ENCODE measurements at regions not wholly inside any gene's neighbourhood (a gene's known extent, or its start where the extent isn't known, plus 50 kb on each side); places are given as distances from the start of the nearest gene placed in this dataset.
A peak's percentile ranks its signal among the peaks of the same experiment; 100 is the strongest.
"Not testable (repeated sequence)": the region's sequence is repeated elsewhere in the genome, so short reads cannot be mapped to it uniquely, and the experiment has no call there.

DNA sequence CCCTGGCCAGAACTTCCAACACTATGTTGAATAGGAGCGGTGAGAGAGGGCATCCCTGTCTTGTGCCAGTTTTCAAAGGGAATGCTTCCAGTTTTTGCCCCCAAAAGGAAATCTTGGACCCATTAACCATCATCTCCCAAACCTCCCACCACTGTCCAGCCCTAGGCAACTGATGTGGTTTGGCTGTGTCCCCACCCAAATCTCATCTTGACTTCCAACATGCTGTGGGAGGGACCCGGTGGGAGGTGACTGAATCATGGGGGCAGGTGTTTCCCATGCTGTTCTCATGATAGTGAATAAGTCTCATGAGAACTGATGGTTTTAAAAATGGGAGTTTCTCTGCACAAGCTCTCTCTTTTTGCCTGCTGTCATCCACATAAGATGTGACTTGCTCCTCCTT, 119.1 kb upstream of the RMDN2 start:
- DNase-seq (ENCODE audit: low read depth in 2 of 2), result not testable (repeated sequence)

DNA sequence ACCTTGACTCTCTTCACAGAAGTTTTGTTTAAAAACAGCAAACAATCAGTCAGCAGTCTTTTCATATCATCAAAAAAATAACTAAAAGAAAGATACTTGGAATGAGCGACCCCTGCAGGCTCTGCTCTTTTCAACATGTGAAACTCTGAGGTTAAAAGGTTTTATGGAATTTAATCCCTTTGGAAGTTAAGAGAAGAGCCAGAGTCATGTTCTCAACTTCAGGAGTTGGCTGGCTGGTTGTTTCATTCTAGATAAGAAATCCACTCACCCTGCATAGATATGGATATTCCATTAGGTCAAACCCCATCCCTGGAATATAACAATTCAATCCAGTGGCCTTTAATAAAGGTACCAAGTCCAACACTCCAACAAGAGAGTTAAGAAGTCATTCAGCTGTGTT, 115.6 kb upstream of the RMDN2 start:
- DNase-seq (ENCODE audit: low read depth in 2 of 2), result no peak

DNA sequence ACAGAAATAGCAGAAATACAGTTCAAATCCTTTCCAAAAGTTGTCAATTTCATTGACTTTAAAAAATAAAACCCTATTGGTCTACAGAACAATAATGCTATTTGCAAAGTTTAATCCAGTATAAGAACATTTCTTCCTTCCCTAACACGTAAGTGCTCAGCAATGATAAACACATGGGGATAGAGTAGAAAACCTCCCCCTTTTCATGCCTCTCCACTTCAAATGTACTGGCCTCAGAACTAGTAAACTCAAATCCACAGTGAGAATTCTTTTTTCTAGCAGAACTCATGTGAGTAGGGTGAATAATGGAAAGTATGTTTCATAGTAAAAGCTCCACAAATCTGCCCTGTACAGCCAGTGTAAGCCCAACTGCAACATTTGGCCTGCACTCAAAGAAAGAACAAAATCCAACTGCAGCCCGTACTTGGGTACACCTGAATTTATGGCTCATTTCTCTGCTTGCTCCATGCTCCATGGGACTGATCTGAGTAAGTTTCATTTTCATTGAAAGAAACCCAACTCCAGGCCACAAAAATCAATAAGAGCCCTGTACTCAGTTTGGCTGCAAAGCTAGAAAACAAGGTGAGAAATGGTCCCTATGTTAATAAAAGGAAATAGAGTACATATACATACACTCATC, 115.0 kb upstream of the RMDN2 start:
- no peak for DNase-seq (ENCODE audit: low read depth in 2 of 2)

DNA sequence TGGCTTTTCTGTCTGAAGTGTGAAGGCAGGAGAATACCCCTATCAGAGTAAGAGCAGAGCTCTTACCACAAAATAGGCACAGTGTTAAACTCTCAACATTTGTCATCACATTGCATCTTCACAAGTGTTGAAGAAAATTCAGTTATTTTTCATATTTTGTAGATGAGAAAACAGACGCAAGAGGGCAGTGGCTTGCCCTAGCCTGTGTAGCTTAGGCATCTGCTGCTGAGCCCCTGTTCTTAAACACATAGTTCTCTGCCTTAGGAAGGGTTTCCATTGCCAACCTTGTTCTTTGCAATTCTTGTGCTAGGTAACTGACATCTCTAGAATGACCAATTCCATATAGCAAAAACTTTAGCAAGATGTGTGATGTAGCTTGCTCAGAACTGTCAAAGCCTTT, 112.7 kb upstream of the RMDN2 start:
- no peak for DNase-seq (ENCODE audit: low read depth in 2 of 2)

DNA sequence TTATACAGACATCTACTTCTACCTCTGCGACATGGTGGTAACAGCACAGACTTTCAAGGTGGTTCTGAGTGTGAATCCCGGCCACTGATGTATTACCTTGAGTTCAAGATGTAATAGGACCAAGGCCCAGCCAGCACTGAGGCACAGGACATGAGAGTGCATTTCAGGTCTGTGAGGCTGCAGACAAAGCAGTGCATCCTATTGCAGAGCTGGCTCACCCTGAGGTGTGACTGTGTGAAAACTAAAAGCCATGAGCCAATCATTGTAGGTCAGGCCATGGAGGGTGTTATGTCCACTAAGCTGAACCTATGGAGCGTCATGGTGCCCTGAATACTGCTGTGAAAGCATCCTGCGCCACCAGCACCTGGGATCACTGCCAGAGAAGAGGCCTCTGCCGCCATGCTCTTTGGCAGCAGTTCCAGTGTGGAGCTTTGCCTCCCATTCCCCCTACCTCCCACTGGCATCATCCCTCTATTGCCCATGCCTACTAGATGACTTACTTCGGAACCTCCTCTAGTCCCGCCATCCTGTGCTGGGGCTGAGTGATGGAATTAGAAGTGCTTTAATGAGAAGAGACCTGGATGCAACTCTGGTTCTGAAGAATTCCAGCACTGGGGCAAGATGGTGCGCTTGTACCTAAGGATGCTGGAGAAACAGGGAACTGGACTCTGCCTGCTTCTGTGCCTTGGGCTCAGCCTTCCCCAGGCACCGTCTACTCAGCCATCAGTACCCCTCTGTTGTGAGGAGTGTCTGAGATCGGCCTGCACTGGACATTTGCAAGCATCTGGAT, 112.0 kb upstream of the RMDN2 start:
- DNase-seq (ENCODE audit: low read depth in 2 of 2), result no peak

DNA sequence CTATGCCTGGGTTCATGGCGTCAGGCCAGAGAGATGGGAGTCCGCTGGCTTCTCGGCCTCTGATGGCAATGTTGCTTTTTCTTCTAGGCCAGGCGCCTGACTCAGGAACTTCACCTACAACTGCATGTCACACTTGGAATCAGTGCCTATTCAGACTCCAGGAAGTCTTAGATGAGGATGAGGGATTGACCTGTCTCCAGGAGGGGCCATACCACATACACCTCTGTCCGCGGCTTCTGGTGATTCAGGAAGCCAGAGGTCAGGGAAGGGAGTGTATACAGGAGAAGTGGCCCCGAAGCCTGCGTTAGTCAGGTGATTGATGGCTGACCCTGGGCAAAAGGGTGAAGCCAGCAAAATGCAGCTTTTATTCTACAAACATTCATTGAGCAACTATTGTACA, 109.1 kb upstream of the RMDN2 start:
- DNase-seq (ENCODE audit: low read depth in 2 of 2), result no peak

DNA sequence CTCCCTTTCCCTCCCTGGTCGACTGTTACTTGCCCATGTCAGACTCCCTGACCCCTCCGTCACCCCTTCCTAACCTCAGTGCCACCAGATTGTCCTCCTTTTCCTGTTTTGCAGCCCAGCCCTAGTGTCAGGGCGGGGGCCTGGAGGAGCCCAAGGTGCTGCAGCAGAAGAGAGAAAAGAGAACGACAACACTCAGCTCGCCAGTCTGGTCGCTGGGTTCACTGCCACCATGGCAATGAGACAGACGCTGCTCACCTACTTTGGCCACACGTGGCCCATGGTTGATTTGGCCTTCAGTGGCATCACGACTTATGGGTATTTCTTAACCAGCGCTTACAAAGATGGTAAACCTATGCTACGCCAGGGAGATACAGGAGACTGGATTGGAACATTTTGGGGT, 108.4 kb upstream of the RMDN2 start:
- DNase-seq (ENCODE audit: low read depth in 2 of 2), result no peak

DNA sequence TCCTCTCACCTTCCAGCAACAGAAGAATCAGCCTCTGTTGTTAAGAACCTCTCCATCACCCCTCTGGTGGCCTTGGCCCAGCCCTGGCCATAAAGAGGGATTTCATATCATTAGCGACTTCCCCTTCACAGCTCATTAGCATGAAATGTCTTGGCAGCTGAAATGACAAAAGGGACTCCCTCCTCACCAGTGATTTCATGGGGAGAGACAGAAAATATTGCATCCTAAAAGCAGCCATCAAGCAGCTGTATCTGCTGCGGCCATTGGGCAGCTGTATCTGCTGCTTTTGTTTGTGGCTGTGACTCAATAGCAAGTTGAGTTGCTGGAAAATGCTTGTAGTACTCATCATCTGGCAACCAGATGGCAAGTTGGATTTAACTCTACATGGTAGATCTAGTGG, 105.9 kb upstream of the RMDN2 start:
- no peak for DNase-seq (ENCODE audit: low read depth in 2 of 2)

DNA sequence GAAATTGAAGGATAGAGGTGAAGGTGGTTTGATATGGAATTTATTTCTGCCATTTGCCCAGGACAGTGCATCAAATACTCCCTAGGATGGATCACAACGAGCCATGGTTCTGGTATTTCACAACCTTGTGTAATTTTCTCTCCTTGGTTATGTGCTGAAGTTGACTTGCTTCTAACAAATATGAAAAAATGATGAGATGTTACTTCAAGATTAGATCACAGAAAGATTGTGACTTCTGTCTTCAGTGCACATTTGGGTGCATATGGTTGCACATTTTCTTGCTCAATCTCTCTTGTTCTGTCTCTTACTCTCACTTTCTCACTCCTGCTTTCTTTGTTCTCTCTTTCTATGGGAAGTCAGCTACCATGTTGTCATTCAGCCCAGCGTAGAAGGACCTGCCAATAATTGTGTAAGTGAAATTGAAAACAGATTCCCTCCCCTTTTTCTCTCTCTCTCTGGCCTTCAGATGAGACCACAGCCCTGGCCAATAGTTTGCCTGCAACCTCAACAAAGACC, 104.6 kb upstream of the RMDN2 start:
- no peak for DNase-seq (ENCODE audit: low read depth in 2 of 2)

DNA sequence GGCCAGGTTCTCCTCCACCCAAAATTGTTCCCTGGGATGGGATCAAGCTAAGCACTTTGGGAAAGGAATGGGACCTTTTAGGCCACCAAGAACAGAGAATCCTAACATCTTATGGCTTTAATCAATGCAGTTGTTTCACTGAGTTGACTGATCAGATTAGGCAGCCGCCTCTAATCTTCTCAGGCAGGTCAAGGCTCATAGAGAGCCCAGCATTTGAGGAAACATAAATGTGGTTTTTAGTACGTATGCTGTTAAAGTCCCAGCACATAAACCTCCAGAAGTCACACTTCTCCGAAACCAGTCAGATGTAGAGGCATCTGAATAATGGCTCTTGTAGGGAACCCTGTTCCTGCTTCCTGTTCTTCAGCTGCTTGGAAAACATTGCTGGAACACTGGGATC, 99.5 kb upstream of the RMDN2 start:
- DNase-seq (ENCODE audit: low read depth in 2 of 2), result no peak

DNA sequence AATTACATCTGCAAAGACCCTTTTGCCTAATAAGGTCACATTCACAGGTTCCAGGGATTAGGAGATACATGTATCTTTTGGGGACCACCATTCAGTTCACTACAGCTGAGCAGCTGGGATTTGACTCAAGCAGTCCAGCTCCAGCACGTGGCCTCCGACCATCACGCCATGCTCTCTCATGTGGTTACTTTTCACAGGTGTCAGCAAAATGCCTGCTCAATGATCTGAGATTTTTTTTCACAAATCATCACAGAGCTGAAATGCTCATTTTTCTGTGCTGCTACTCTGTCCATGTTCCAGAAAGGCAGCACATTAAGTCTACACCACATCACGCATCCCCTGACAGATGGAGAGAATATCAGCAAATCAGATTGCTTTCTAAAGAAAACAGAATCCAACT, 98.5 kb upstream of the RMDN2 start:
- DNase-seq (ENCODE audit: low read depth in 2 of 2), result no peak

DNA sequence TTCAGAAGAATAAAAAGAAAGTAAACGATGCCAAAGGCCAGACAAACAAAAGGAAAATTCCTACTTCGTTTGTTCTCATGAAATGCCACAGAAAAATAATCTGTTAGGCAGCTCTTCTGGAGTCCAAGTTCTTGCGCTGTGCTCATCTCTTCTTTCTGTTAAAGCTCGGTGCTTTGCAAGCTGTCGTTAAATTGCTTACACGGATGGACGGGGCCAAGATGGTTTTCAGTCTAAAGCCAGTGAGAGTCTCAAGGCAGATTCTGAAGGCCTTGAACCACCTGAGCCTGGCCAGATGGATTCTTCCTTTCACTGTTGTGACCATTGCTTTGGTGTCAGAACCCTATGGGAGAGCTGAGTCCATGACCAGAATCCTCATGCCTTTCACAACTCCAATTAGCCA, 97.6 kb upstream of the RMDN2 start:
- DNase-seq (ENCODE audit: low read depth in 2 of 2), result no peak

DNA sequence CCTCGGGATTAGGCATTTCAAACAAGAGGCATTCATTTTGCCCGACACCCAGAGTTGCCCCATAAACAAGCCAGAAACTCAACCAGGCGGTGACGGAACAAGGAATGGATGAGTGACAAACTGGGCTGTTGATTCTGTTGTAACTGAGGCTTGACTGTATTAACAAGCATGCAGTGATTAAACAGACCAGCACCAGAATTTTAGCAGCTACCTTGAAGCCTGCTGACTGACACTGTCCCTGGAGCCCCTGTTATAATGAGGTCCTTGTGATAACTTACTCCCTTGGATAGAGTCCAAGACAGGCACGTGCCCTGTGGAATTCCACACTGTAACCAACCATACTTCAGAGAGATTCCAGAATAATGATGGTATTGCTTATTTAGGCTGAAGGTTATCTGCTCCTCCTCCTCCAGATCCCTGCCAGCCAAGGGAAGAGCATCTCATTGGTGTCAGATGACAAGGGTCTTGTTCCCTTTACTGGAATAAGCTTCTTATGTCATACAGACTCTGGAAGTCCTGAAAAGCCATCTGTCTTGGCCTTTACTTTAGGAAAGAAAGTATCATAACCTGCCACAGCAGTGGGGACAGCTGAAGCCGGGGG, 97.1 kb upstream of the RMDN2 start:
- no peak for DNase-seq (ENCODE audit: low read depth in 2 of 2)

DNA sequence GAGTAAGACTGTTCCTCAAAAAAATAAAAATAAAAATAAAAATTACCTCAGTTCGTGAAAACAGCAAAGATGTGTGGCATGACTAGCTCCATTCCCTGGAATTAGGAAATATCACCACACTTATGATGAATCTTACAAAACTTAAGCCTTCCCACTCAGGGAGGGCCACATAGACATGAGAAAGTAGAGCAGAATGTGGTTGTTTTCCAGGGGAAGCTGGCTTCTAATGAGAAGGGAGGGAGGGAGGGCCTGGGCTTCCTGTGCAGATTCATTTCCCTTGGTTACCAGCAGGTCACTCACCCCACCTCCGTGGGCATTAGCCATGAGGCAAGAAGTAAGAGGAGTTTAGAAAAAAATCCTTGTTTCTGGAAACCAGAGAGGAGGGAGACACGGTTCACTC, 95.9 kb upstream of the RMDN2 start:
- DNase-seq (ENCODE audit: low read depth in 2 of 2), result no peak

DNA sequence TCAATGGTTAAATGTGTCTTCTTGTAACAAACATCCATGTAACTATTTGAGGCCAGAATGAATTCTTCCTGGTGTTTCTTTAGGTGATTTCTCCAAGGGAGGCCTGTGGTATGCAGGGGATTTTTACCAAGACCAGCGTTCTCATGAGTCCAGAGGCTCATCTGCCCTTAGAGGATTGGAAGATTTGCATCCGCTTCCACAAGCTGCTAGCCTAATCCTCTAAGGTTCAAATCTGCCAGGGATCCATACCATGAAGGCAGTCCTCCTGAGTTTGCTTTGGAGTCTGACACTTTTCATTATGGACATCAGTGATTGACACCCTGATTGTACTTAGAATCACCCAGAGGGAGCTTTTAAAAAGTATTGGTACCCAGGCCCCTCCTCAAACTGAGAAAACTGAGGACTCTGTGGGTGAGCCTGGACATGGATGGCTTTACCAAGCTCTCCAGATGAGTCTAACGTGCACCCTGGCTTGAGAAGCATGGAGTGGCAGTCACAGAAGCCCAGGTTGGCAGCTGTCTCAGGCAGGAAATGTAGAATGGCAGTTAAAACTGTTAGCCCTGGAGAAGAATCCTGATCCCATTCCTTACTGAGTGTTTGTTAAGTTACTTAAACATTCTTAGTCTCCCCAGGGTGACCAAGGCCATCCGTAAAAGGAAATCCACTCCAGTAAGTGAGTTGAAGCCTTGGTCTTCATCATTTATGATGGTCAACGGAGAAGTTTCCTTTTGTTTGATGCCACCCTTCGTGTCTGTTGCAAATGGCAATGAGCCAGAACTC, 95.3 kb upstream of the RMDN2 start:
- DNase-seq (ENCODE audit: low read depth in 2 of 2), result no peak

DNA sequence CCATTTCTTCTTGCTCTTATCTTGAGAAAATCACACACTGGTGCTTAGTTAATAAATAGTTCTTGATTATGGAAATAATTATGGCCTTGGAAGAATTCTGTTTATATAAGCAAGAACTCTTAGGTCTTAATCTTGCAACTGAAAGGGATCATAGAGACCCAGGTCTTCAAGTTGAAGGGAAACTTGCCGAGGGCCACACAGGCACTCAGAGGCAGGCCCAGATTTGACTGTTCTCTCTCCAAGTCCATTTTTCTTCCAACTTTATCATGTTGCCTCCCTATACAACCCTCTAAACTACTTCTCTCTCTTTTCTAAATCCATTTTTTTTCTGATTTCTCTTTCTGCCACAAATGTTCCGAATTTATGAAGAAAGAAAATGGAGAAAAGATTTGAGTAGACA, 94.5 kb upstream of the RMDN2 start:
- DNase-seq (ENCODE audit: low read depth in 2 of 2), result no peak

DNA sequence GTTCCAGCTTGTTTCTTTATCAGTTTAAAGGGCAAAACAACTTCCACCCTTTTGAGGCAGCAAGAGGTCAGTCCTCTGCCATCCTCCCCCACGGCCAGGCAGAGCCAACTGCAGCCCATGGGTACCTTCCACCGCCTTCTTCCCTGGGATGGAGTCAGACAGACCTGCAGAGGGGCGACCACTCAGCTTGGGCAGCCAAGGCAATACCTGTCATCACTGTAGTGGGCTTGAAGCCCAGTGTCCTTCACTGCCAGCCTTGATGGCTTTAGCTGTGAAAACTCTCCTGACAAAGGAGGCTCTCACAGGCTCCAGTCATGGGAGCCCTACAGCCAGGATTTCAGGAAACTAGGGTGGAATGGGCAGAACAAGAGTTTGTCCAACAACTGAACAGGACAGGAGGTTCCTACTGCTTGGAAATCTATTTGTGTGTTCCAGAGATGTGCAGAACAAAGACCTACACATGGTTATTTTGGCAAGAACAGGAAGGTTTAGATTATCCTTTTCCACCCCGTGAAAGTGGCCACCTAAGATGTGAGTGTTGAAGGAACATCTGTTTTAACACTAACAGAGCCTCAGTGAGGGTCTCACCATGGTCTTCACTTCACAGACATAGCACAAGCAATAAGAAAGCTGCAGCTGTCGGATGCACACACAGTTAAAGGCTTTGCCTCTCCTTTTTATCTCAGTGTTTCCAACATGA, 93.9 kb upstream of the RMDN2 start:
- DNase-seq (ENCODE audit: low read depth in 2 of 2), result no peak

DNA sequence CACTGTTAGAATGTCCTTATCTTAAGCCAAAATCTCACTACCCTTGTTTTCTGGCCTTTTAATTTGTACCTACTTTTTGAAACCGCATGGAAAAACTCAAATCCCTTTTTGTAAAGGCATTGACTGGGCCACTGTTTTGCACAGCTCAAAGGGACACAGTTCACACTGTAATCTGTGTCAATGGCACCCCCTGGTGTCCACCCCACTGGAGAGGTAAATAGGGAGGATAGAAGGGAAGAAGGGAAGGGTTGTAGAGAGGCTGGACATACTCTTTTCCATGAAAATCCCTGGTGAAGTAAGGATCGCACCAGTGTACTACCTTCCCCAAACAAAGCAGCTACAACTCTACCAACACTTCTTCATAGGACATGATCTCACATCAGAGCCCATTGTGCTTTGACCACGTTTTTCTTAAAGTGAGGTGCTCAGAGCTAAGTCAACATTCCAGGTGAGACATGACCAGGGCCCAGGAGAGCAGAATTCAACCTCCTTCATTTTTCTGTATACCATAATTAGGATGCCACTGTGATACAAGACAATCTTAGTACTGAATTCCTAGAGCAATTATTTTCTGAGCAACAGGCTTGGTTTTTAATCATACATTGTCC, 92.4 kb upstream of the RMDN2 start:
- DNase-seq (ENCODE audit: low read depth in 2 of 2), result peak; percentile 43 to 65

DNA sequence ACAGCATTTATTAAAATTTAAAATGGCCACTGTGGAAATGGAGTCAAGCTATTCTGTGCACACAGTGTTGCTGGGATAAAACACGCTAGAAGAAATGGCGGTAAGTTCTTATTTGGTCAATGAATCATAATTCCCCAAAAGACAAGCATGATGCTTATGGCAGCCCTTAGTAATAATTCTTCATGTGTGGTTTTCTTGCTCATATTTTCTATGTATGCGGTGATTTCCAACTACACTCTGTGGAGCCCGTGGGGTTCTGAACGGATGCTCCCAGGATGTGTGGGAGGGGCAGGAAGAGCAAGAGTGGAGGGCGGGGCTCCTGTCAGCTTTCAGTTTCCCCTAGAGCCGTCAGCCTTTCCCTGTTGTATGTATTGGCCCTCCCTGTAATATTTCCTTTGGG, 91.7 kb upstream of the RMDN2 start:
- DNase-seq (ENCODE audit: low read depth in 2 of 2), result peak in 1 of 2 donors; percentile 42

DNA sequence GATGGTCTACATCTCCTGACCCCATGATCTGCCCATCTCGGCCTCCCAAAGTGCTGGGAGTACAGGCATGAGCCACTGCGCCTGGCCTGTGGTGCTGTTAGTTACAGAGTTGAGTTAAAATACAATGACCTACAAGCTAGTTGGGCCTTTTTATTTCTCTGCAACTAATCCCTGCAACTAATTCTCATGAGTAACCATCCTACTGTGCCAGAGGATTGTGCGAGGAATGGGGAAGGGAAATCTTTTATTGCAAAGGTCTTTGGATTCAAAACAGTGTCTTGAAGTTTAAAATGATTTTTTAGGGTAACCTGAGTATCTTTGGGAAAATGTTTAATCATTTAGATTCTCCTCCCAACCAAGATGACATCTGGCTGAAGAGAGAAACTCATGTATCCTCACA, 88.8 kb upstream of the RMDN2 start:
- DNase-seq (ENCODE audit: low read depth in 2 of 2), result no peak

DNA sequence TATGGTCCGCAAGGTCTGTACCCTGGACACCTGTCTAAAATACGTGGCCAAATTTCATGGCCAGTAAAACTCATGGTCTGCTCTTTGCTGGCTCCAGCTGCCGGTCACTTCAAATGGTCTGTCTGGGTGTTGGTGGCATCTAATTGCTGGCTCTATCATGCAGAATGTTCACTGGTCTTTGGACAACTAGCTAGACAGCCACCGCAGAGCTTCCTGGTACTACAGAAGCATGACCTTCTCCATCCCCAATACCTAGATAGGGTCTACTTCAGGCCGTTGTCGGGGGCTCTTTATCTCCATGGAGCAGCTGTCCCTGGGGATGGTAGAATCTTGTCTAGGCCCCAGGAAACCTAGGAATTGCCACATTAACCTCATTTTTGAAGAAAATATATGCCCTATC, 88.4 kb upstream of the RMDN2 start:
- DNase-seq (ENCODE audit: low read depth in 2 of 2), result no peak

All from stimulated activated CD8-positive, alpha-beta memory T cell treated with anti-CD3 and anti-CD28 coated beads, Interleukin-15, amount 100 ng/mL, for 4 hours (primary cell).